ENCODE measurements at regions not wholly inside any gene's neighbourhood (a gene's known extent, or its start where the extent isn't known, plus 50 kb on each side); places are given as distances from the start of the nearest gene placed in this dataset.

DNA sequence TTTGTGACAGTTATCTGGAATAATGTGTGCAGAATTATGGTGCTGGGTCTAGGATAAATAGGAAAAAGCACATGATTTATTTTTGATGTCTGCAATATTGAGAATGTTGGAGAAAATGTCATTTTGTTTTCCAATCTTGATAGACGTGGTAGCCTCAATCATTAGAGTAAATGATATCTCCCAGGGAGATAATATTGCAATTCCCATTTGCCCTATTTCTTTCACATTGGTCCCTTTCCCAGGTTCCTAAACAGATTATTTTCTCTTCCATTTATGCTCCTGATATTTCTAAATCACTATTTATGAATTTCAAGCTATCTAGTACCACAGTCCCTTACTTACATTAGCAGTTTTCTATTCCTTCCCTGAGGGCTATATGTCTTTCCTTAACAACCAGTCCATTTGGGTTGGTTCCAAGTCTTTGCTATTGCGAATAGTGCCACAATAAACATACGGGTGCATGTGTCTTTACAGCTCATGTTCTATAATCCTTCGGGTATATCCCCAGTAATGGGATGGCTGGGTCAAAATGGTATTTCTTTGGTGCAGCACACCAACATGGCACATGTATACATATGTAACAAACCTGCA lies 447.3 kb downstream of the PLA2G4A start:
- DNase-seq (ENCODE audit: low read depth, low spot score), result no peak
- TF ChIP-seq FOXP2 (optimal IDR thresholded peaks at IDR 0.05; ENCODE audit: control extremely low read depth, extremely low read length, insufficient read depth), result no peak
- TF ChIP-seq POLR2AphosphoS5 (IDR thresholded peaks at IDR 0.05; ENCODE audit: borderline replicate concordance, low read depth, low read length), result no peak
- no peak for TF ChIP-seq EZH2 (IDR thresholded peaks at IDR 0.05)
- H3K36me3 ChIP-seq (ENCODE audit: insufficient read depth, low read length), result no peaks in the 10 kb centered on the region
- H3K4me3 ChIP-seq, result no peak overlapping the region
- H3K9ac ChIP-seq (ENCODE audit: insufficient read length), result no peak overlapping the region
- H3K9me3 ChIP-seq (ENCODE audit: low read depth, low read length), result no peaks in the 10 kb centered on the region
- no peak overlapping the region for H3K27ac ChIP-seq

GRCh38 chr1:187276677-187277076 lies 447.9 kb downstream of the PLA2G4A start:
- no peak overlapping the region for H3K9ac ChIP-seq (ENCODE audit: insufficient read length)
- no peaks in the 10 kb centered on the region for H3K36me3 ChIP-seq (ENCODE audit: insufficient read depth, low read length)
- H3K4me3 ChIP-seq, result no peak overlapping the region
- H3K9me3 ChIP-seq (ENCODE audit: low read depth, low read length), result no peaks in the 10 kb centered on the region
- TF ChIP-seq FOXP2 (optimal IDR thresholded peaks at IDR 0.05; ENCODE audit: control extremely low read depth, extremely low read length, insufficient read depth), result no peak
- TF ChIP-seq EZH2 (IDR thresholded peaks at IDR 0.05), result no peak
- TF ChIP-seq POLR2AphosphoS5 (IDR thresholded peaks at IDR 0.05; ENCODE audit: borderline replicate concordance, low read depth, low read length), result no peak
- H3K27ac ChIP-seq, result no peak overlapping the region
- DNase-seq (ENCODE audit: low read depth, low spot score), result no peak

- TF ChIP-seq POLR2AphosphoS5 (IDR thresholded peaks at IDR 0.05; ENCODE audit: borderline replicate concordance, low read depth, low read length), result no peak
- TF ChIP-seq FOXP2 (optimal IDR thresholded peaks at IDR 0.05; ENCODE audit: control extremely low read depth, extremely low read length, insufficient read depth), result no peak
- TF ChIP-seq EZH2 (IDR thresholded peaks at IDR 0.05), result no peak
- H3K9me3 ChIP-seq (ENCODE audit: low read depth, low read length), result no peaks in the 10 kb centered on the region
- no peak overlapping the region; the same call in 1 of the 2 replicates for H3K4me3 ChIP-seq
- H3K9ac ChIP-seq (ENCODE audit: insufficient read length), result no peak overlapping the region
- H3K36me3 ChIP-seq (ENCODE audit: insufficient read depth, low read length), result no peaks in the 10 kb centered on the region
- peak overlapping the region; percentile 44; the same call in 1 of the 2 replicates for H3K27ac ChIP-seq
- no peak for DNase-seq (ENCODE audit: low read depth, low spot score)
Measured at GRCh38 chr1:187280031-187280430, 451.3 kb downstream of the PLA2G4A start.

GRCh38 chr1:187281085-187281484 lies 452.3 kb downstream of the PLA2G4A start:
- Histone ChIP-seq H3K4me3 (no peak overlapping the region), H3K9ac (ENCODE audit: insufficient read length) (no peak overlapping the region), H3K9me3 (ENCODE audit: low read depth, low read length) (no peaks in the 10 kb centered on the region), H3K36me3 (ENCODE audit: insufficient read depth, low read length) (no peaks in the 10 kb centered on the region), H3K27ac (no peak overlapping the region)
- no peak for TF ChIP-seq FOXP2 (optimal IDR thresholded peaks at IDR 0.05; ENCODE audit: control extremely low read depth, extremely low read length, insufficient read depth)
- no peak for TF ChIP-seq EZH2 (IDR thresholded peaks at IDR 0.05)
- TF ChIP-seq POLR2AphosphoS5 (IDR thresholded peaks at IDR 0.05; ENCODE audit: borderline replicate concordance, low read depth, low read length), result no peak
- DNase-seq (ENCODE audit: low read depth, low spot score), result no peak

DNA sequence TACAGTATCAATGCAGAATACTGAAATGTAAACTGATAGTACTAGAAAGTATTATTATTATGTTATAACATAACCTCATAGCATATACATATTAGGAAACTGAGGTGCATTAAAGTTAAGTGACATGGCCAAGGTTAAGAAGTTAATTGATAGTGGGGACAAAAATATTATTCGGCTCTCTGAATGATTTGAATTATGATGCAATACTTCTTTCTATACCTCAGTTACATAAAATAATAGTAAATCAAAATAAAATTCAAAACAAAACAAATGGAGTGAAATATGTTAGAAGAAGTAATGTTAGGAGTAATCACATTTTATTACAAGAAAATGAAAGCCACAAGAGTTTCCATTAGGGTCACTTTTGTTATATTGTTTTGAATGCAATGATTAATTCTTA lies 455.2 kb downstream of the PLA2G4A start:
- no peak overlapping the region for H3K9ac ChIP-seq (ENCODE audit: insufficient read length)
- no peak for TF ChIP-seq POLR2AphosphoS5 (IDR thresholded peaks at IDR 0.05; ENCODE audit: borderline replicate concordance, low read depth, low read length)
- TF ChIP-seq EZH2 (IDR thresholded peaks at IDR 0.05), result no peak
- TF ChIP-seq FOXP2 (optimal IDR thresholded peaks at IDR 0.05; ENCODE audit: control extremely low read depth, extremely low read length, insufficient read depth), result no peak

DNA sequence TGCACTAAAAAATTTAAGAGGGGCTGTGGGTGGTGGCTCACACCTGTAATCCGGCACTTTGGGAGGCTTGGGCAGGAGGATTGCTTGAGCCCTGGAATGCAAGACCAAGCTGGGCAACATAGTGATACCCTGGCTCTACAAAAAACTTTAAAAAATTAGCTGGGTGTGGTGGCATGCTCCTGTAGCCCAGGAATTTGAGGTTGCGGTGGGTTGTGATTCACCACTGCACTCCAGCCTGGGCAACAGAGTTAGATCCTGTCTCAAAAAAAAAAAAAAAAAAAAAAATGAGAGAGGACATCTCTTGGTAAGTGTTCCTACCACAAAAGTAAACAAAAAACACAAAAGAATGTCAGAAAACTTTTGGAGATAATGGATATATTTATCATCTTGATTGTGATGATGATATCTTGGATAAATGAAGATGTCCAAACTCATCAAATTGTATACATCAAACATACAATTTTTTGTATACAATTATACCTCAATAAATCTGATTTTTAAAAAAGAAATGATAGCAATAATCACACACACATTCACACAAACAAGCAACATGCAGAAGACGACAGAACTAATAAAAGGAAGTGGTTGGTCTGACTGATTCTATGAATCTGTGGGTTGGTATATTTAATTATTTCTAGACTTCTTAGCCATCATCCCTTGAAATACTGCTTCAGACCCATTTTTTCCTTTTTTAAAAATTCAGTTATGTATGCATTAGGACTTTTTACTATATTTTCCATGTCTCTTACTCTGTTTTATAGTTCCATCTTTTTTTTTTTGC lies 465.9 kb downstream of the PLA2G4A start:
- TF ChIP-seq FOXP2 (optimal IDR thresholded peaks at IDR 0.05; ENCODE audit: control extremely low read depth, extremely low read length, insufficient read depth) (no peak), POLR2AphosphoS5 (IDR thresholded peaks at IDR 0.05; ENCODE audit: borderline replicate concordance, low read depth, low read length) (no peak), EZH2 (IDR thresholded peaks at IDR 0.05) (no peak)
- Histone ChIP-seq H3K4me3 (no peak overlapping the region), H3K27ac (no peak overlapping the region), H3K9ac (ENCODE audit: insufficient read length) (no peak overlapping the region), H3K9me3 (ENCODE audit: low read depth, low read length) (no peaks in the 10 kb centered on the region), H3K36me3 (ENCODE audit: insufficient read depth, low read length) (no peaks in the 10 kb centered on the region)
- no peak for DNase-seq (ENCODE audit: low read depth, low spot score)

More for the DNA sequence above, 455.2 kb downstream of the PLA2G4A start:
- H3K9me3 ChIP-seq (ENCODE audit: low read depth, low read length), result no peaks in the 10 kb centered on the region
- no peaks in the 10 kb centered on the region for H3K36me3 ChIP-seq (ENCODE audit: insufficient read depth, low read length)
- no peak overlapping the region for H3K27ac ChIP-seq
- DNase-seq (ENCODE audit: low read depth, low spot score), result no peak
- no peak overlapping the region for H3K4me3 ChIP-seq

GRCh38 chr1:187300081-187300480 lies 471.3 kb downstream of the PLA2G4A start:
- TF ChIP-seq FOXP2 (optimal IDR thresholded peaks at IDR 0.05; ENCODE audit: control extremely low read depth, extremely low read length, insufficient read depth), result no peak
- TF ChIP-seq EZH2 (IDR thresholded peaks at IDR 0.05), result no peak
- no peak for TF ChIP-seq POLR2AphosphoS5 (IDR thresholded peaks at IDR 0.05; ENCODE audit: borderline replicate concordance, low read depth, low read length)
- DNase-seq (ENCODE audit: low read depth, low spot score), result no peak
- Histone ChIP-seq H3K27ac (no peak overlapping the region), H3K36me3 (ENCODE audit: insufficient read depth, low read length) (no peaks in the 10 kb centered on the region), H3K4me3 (no peak overlapping the region), H3K9me3 (ENCODE audit: low read depth, low read length) (no peaks in the 10 kb centered on the region), H3K9ac (ENCODE audit: insufficient read length) (no peak overlapping the region)

GRCh38 chr1:187306710-187307415 lies 478.1 kb downstream of the PLA2G4A start:
- H3K9me3 ChIP-seq (ENCODE audit: low read depth, low read length), result no peaks in the 10 kb centered on the region
- no peak overlapping the region for H3K9ac ChIP-seq (ENCODE audit: insufficient read length)
- TF ChIP-seq FOXP2 (optimal IDR thresholded peaks at IDR 0.05; ENCODE audit: control extremely low read depth, extremely low read length, insufficient read depth) (no peak), EZH2 (IDR thresholded peaks at IDR 0.05) (no peak), POLR2AphosphoS5 (IDR thresholded peaks at IDR 0.05; ENCODE audit: borderline replicate concordance, low read depth, low read length) (no peak)
- no peak overlapping the region for H3K27ac ChIP-seq
- H3K4me3 ChIP-seq, result no peak overlapping the region
- H3K36me3 ChIP-seq (ENCODE audit: insufficient read depth, low read length), result no peaks in the 10 kb centered on the region
- no peak for DNase-seq (ENCODE audit: low read depth, low spot score)

All from SK-N-MC (cell line).